NCI-H128 (cell line): ENCODE measurements at regions not wholly inside any gene's neighbourhood (a gene's known extent, or its start where the extent isn't known, plus 50 kb on each side); places are given as distances from the start of the nearest gene placed in this dataset.

Experiments used
- DNase-seq: peaks from one replicate; lab custom pipeline; 2025; ENCODE audit not compliant: unreplicated experiment; lab: John Stamatoyannopoulos, UW

GRCh38 chr14:51507511-51507905, 144.2 kb upstream of the FRMD6 start:
- DNase-seq = peak; percentile 85

- peak; percentile 48 for DNase-seq
Measured at GRCh38 chr14:51507906-51508511, 143.7 kb upstream of the FRMD6 start.

GRCh38 chr14:51511265-51511664, 140.4 kb upstream of the FRMD6 start:
- DNase-seq = no peak

GRCh38 chr14:51512316-51512715, 139.4 kb upstream of the FRMD6 start:
- DNase-seq = no peak

GRCh38 chr14:51513281-51513680, 138.4 kb upstream of the FRMD6 start:
- no peak for DNase-seq

GRCh38 chr14:51513933-51514332, 137.8 kb upstream of the FRMD6 start:
- no peak for DNase-seq

- DNase-seq = no peak
Measured at GRCh38 chr14:51515611-51516010, 136.1 kb upstream of the FRMD6 start.

- DNase-seq = no peak
Measured at GRCh38 chr14:51516706-51517395, 134.9 kb upstream of the FRMD6 start.

GRCh38 chr14:51518280-51518679, 133.4 kb upstream of the FRMD6 start:
- DNase-seq = no peak

GRCh38 chr14:51518711-51519110, 133.0 kb upstream of the FRMD6 start:
- DNase-seq = no peak

- no peak for DNase-seq
Measured at GRCh38 chr14:51520087-51520486, 131.6 kb upstream of the FRMD6 start.

GRCh38 chr14:51521764-51522163, 129.9 kb upstream of the FRMD6 start:
- DNase-seq = no peak

GRCh38 chr14:51523243-51523642, 128.5 kb upstream of the FRMD6 start:
- no peak for DNase-seq

- DNase-seq = no peak
Measured at GRCh38 chr14:51525739-51526138, 126.0 kb upstream of the FRMD6 start.

- DNase-seq = no peak
Measured at GRCh38 chr14:51527073-51527472, 124.6 kb upstream of the FRMD6 start.

GRCh38 chr14:51529736-51530135, 122.0 kb upstream of the FRMD6 start:
- no peak for DNase-seq

GRCh38 chr14:51533160-51533559, 118.5 kb upstream of the FRMD6 start:
- DNase-seq = no peak

- no peak for DNase-seq
Measured at GRCh38 chr14:51533872-51534553, 117.7 kb upstream of the FRMD6 start.

GRCh38 chr14:51534610-51535011, 117.1 kb upstream of the FRMD6 start:
- DNase-seq = no peak

GRCh38 chr14:51535443-51536044, 116.2 kb upstream of the FRMD6 start:
- DNase-seq = no peak

GRCh38 chr14:51538973-51539372, 112.7 kb upstream of the FRMD6 start:
- no peak for DNase-seq

- no peak for DNase-seq
Measured at GRCh38 chr14:51539571-51540037, 112.1 kb upstream of the FRMD6 start.
